Osteocyte (in vitro differentiated cells): ENCODE measurements at regions not wholly inside any gene's neighbourhood (a gene's known extent, or its start where the extent isn't known, plus 50 kb on each side); places are given as distances from the start of the nearest gene placed in this dataset.

ENCODE experiments used
- DNase-seq: peaks from one replicate; pipeline ENCODE4 v3.0.0; 2021; ENCODE audit warnings: mixed read lengths; ENCODE audit not compliant: unreplicated experiment; ENCODE audit errors: extremely low spot score
- H3K27ac Mint-ChIP-seq: one replicate; pipeline ENCODE4 v1.8.0; 2021; ENCODE audit warnings: mild to moderate bottlenecking, mixed read lengths; ENCODE audit not compliant: unreplicated experiment
- H3K27me3 Mint-ChIP-seq: one replicate; pipeline ENCODE4 v1.8.0; 2021; ENCODE audit warnings: mixed read lengths; ENCODE audit not compliant: unreplicated experiment
- H3K36me3 Mint-ChIP-seq: one replicate; pipeline ENCODE4 v1.8.0; 2021; ENCODE audit warnings: mixed read lengths; ENCODE audit not compliant: unreplicated experiment
- H3K4me1 Mint-ChIP-seq: one replicate; pipeline ENCODE4 v1.8.0; 2021; ENCODE audit warnings: mixed read lengths; ENCODE audit not compliant: unreplicated experiment
- H3K4me3 Mint-ChIP-seq: one replicate; pipeline ENCODE4 v1.8.0; 2021; ENCODE audit warnings: mild to moderate bottlenecking, moderate library complexity, mixed read lengths; ENCODE audit not compliant: unreplicated experiment
- H3K9me3 Mint-ChIP-seq: one replicate; pipeline ENCODE4 v1.8.0; 2021; ENCODE audit warnings: mixed read lengths; ENCODE audit not compliant: unreplicated experiment
- TF ChIP-seq, protein P1 (sequence below): fragments of 200-600 bp; sonication (generic); IDR thresholded peaks from 2 replicates; pipeline ENCODE4 v1.5.0; 2021; ENCODE audit warnings: antibody characterized with exemption, mild to moderate bottlenecking, moderate library complexity

DNA sequence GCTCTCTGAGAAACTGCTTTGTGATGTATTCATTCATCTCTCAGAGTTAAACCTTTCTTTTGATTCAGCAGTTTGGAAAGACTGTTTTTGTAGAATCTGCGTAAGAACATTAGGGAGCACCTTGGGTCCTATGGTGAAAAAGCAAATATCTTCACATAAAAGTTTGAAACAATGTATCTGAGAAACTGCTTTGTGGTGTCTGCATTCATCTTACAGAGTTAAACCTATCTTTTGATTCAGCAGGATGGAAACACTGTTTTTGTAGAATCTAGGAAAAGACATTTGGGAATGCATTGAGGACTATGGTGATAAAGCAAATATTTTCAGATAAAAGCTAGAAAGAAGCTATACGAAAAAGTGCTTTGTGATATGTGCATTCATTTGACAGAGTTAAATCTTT lies 361.3 kb downstream of the OR4C45 start:
- no peak for DNase-seq
- no peaks in the 10 kb centered on the region for H3K27me3 Mint-ChIP-seq
- no peak overlapping the region for H3K27ac Mint-ChIP-seq
- TF ChIP-seq, protein P1, sequence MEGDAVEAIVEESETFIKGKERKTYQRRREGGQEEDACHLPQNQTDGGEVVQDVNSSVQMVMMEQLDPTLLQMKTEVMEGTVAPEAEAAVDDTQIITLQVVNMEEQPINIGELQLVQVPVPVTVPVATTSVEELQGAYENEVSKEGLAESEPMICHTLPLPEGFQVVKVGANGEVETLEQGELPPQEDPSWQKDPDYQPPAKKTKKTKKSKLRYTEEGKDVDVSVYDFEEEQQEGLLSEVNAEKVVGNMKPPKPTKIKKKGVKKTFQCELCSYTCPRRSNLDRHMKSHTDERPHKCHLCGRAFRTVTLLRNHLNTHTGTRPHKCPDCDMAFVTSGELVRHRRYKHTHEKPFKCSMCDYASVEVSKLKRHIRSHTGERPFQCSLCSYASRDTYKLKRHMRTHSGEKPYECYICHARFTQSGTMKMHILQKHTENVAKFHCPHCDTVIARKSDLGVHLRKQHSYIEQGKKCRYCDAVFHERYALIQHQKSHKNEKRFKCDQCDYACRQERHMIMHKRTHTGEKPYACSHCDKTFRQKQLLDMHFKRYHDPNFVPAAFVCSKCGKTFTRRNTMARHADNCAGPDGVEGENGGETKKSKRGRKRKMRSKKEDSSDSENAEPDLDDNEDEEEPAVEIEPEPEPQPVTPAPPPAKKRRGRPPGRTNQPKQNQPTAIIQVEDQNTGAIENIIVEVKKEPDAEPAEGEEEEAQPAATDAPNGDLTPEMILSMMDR: no peak
- no peak overlapping the region for H3K4me3 Mint-ChIP-seq
- no peaks in the 10 kb centered on the region for H3K4me1 Mint-ChIP-seq
- no peaks in the 10 kb centered on the region for H3K36me3 Mint-ChIP-seq
- H3K9me3 Mint-ChIP-seq: peaks cover 48% of the 10 kb centered on the region

DNA sequence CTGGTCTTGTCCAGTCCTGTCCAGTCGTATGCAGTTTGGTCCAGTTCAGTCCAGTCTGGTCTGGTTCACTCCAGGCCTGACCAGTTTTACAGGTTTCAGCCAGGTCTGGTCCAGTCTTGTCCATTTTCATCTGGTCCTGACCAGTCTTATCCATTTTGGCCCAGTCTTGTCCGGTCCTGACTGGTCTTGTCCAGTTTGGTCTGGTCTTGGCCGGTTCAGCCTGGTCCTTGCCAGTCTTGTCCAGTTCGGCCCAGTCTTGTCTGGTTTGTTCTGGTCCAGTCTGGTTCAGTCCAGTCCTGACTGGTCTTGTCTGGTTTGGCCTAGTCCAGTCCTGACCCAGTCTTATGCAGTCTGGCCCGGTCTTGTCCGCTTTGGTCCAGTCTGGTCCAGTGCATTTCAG lies 380.2 kb downstream of the OR4C45 start:
- Mint-ChIP-seq H3K4me3 (no peak overlapping the region), H3K27me3 (no peaks in the 10 kb centered on the region), H3K9me3 (peaks cover 65% of the 10 kb centered on the region), H3K4me1 (no peaks in the 10 kb centered on the region), H3K27ac (no peak overlapping the region), H3K36me3 (no peaks in the 10 kb centered on the region)
- TF ChIP-seq, protein P1: no peak
- DNase-seq: no peak

DNA sequence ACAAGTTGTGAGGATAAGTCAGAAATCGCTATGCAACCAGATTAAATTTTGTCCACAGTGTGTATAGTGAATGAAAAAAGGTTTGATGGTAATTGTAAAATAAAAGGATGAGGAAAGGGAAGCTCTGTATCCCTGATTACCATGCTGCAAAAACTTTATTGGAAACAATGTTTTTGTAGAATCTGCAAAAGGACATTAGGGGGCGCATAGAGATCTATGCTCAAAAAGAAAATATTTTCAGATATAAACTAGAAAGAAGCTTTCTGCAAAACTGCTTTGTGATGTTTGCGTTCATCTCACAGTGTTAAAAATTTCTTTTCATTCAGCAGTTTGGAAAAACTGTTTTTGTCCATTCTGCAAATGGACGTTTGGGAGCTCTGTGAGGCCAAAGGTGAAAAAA lies 390.5 kb downstream of the OR4C45 start:
- Mint-ChIP-seq H3K27ac (no peak overlapping the region), H3K36me3 (no peaks in the 10 kb centered on the region), H3K9me3 (peaks cover 41% of the 10 kb centered on the region), H3K4me1 (no peaks in the 10 kb centered on the region), H3K27me3 (no peaks in the 10 kb centered on the region), H3K4me3 (no peak overlapping the region)
- TF ChIP-seq, protein P1: no peak
- no peak for DNase-seq
